Esophagus muscularis mucosa (tissue), 4 donors: ENCODE measurements at regions not wholly inside any gene's neighbourhood (a gene's known extent, or its start where the extent isn't known, plus 50 kb on each side); places are given as distances from the start of the nearest gene placed in this dataset.

Source experiments
- CTCF ChIP-seq, 3 experiments: fragments of 200-600 bp in 2 of 3; fragments of 450-650 bp in 1 of 3; sonication (generic) in 2 of 3; IDR thresholded peaks; one replicate each; pipeline ENCODE4 v1.5.1; 2017 to 2019; ENCODE audit warnings: antibody characterized with exemption in 3 of 3, mild to moderate bottlenecking in 2 of 3, moderate library complexity in 1 of 3
- EP300 ChIP-seq: sonication (generic); formaldehyde crosslinking; IDR thresholded peaks from one replicate; pipeline ENCODE4 v1.6.1; 2017; ENCODE audit warnings: antibody characterized with exemption
- POLR2A ChIP-seq: fragments of 450-650 bp; IDR thresholded peaks from one replicate; pipeline ENCODE4 v1.6.1; 2017; ENCODE audit warnings: antibody characterized with exemption, moderate library complexity, mild to moderate bottlenecking, low read depth
- POLR2AphosphoS5 ChIP-seq, 2 donors: sonication (generic); formaldehyde crosslinking; IDR thresholded peaks; one replicate each; pipeline ENCODE4 v1.6.1; 2017; ENCODE audit warnings: antibody characterized with exemption in 2 of 2

- TF ChIP-seq POLR2A (no peak), CTCF (IDR thresholded peaks at IDR 0.05) (no peak), POLR2AphosphoS5 (IDR thresholded peaks at IDR 0.05) (no peak), EP300 (no peak)
Observed at GRCh38 chr2:182611009-182611408, 105.0 kb upstream of the DNAJC10 start.
